ENCODE measurements at regions not wholly inside any gene's neighbourhood (a gene's known extent, or its start where the extent isn't known, plus 50 kb on each side); places are given as distances from the start of the nearest gene placed in this dataset.
A peak's percentile ranks its signal among the peaks of the same experiment; 100 is the strongest.

- peak; percentile 72; the same call in 1 of the 2 replicates for TF ChIP-seq RXRB (CRISPR knock-in tag; IDR thresholded peaks at IDR 0.05; ENCODE audit: borderline replicate concordance)
- TF ChIP-seq ATAD3A (CRISPR knock-in tag; IDR thresholded peaks at IDR 0.05), result no peak
- no peak for TF ChIP-seq MYC (CRISPR knock-in tag; IDR thresholded peaks at IDR 0.05; ENCODE audit: borderline replicate concordance)
- no peak for TF ChIP-seq SETDB1 (CRISPR knock-in tag; IDR thresholded peaks at IDR 0.05; ENCODE audit: borderline replicate concordance)
- 0 out of 2 replicates have a peak, but pooled peaks have one; percentile 64 for TF ChIP-seq NFKBIZ (CRISPR knock-in tag; IDR thresholded peaks at IDR 0.05)
- peak; percentile 89 for TF ChIP-seq ZNF503 (CRISPR knock-in tag; IDR thresholded peaks at IDR 0.05)
- TF ChIP-seq NR2F6 (IDR thresholded peaks at IDR 0.05), result peak; percentile 73
- peak; percentile 74; the same call in 1 of the 2 replicates for TF ChIP-seq NR2F6 (CRISPR knock-in tag; IDR thresholded peaks at IDR 0.05)
- peak; percentile 39; the same call in 1 of the 2 replicates for TF ChIP-seq ARID4A (CRISPR knock-in tag; IDR thresholded peaks at IDR 0.05; ENCODE audit: borderline replicate concordance)
- no peak for TF ChIP-seq ZNF746 (CRISPR knock-in tag; IDR thresholded peaks at IDR 0.05)
- TF ChIP-seq SMAD3 (CRISPR knock-in tag; IDR thresholded peaks at IDR 0.05), result peak; percentile 46; the same call in 1 of the 2 replicates
- no peak for TF ChIP-seq MLLT10 (CRISPR knock-in tag; IDR thresholded peaks at IDR 0.05)
- TF ChIP-seq ZNF142 (CRISPR knock-in tag; IDR thresholded peaks at IDR 0.05), result no peak
- TF ChIP-seq PCBP1 (IDR thresholded peaks at IDR 0.05; ENCODE audit: borderline replicate concordance, low read depth, low read length), result no peak
- no peak for TF ChIP-seq ZFP37 (CRISPR knock-in tag; IDR thresholded peaks at IDR 0.05; ENCODE audit: borderline replicate concordance)
- TF ChIP-seq NCOR1 (IDR thresholded peaks at IDR 0.05; ENCODE audit: borderline replicate concordance, low read length), result peak; percentile 82; the same call in 1 of the 2 replicates
- TF ChIP-seq XBP1 (CRISPR knock-in tag; IDR thresholded peaks at IDR 0.05), result no peak
- TF ChIP-seq POGZ (CRISPR knock-in tag; IDR thresholded peaks at IDR 0.05), result peak; percentile 59; the same call in 1 of the 2 replicates
- no peak for TF ChIP-seq ZIK1 (CRISPR knock-in tag; IDR thresholded peaks at IDR 0.05; ENCODE audit: borderline replicate concordance, low read depth)
These were observed 151.1 kb upstream of the ERCC6L2 start (continued) for GRCh38 chr9:95724253-95724991.

Data from HepG2 (cell line).